B cell (primary cell): ENCODE measurements at regions not wholly inside any gene's neighbourhood (a gene's known extent, or its start where the extent isn't known, plus 50 kb on each side); places are given as distances from the start of the nearest gene placed in this dataset.
A peak's percentile ranks its signal among the peaks of the same experiment; 100 is the strongest.

Experiments
- ATAC-seq: fragments of 200-7000 bp; cut with Tn5 transposase; one replicate; pipeline ENCODE4 v1.10.0; 2021; ENCODE audit warnings: low read depth, mild to moderate bottlenecking, moderate number of reproducible peaks, moderate library complexity
- CTCF ChIA-PET: fragments of 350-600 bp; sonication (Branson Sonifier 250); formaldehyde crosslinking; loops from one replicate; lab custom pipeline; 2021; ENCODE audit warnings: antibody characterized with exemption, inconsistent platforms; lab: Charles Lee
- POLR2A ChIA-PET: fragments of 350-600 bp; sonication (Branson Sonifier 250); formaldehyde crosslinking; loops from one replicate; lab custom pipeline; 2021; ENCODE audit warnings: antibody characterized with exemption; lab: Charles Lee
- DNase-seq: peaks from one replicate; pipeline ENCODE4 v3.0.0; 2013
- H2AFZ ChIP-seq: 2 replicates; pipeline ENCODE4 v1.6.1; 2012; ENCODE audit warnings: mild to moderate bottlenecking, low read depth, low read length; ENCODE audit not compliant: insufficient read depth, poor library complexity, severe bottlenecking
- H3K27ac ChIP-seq, 2 donors: 1 replicate in 1 of 2; 2 replicates in 1 of 2; pipeline ENCODE4 v1.5.1; 2012 to 2013; ENCODE audit warnings: low read length in 2 of 2, mild to moderate bottlenecking in 2 of 2, moderate library complexity in 1 of 2
- H3K27me3 ChIP-seq, 4 experiments: fragments of 200-600 bp in 1 of 4; sonication (generic) in 1 of 4; replicated peaks in 1 of 4; 1 replicate in 2 of 4; 2 replicates in 2 of 4; pipeline versions ENCODE4 v1.6.1 to v1.7.0; 2013 to 2016; ENCODE audit warnings: low read length in 3 of 4, mild to moderate bottlenecking in 2 of 4, mixed read lengths in 1 of 4, moderate library complexity in 1 of 4; ENCODE audit not compliant: insufficient read depth in 4 of 4, control insufficient read depth in 3 of 4; ENCODE audit errors: control extremely low read depth in 1 of 4
- H3K36me3 ChIP-seq, 2 experiments: replicated peaks in 1 of 2; 1 replicate in 1 of 2; 2 replicates in 1 of 2; pipeline versions ENCODE4 v1.6.1 to v1.7.1; 2013; ENCODE audit warnings: low read length in 1 of 2; ENCODE audit not compliant: insufficient read depth in 2 of 2, control insufficient read depth in 1 of 2; ENCODE audit errors: control extremely low read depth in 1 of 2, extremely low read depth in 1 of 2
- H3K4me1 ChIP-seq, 2 donors: fragments of 200-600 bp in 1 of 2; sonication (generic) in 1 of 2; 1 replicate in 1 of 2; 2 replicates in 1 of 2; pipeline versions ENCODE4 v1.5.1 to v1.6.1; 2013 to 2017; ENCODE audit warnings: low read length in 2 of 2; ENCODE audit not compliant: control insufficient read depth in 2 of 2, insufficient read depth in 2 of 2
- H3K4me2 ChIP-seq: replicated peaks from 2 replicates; pipeline ENCODE3; 2012; ENCODE audit warnings: mild to moderate bottlenecking, low read depth, low read length; ENCODE audit not compliant: poor library complexity, severe bottlenecking
- H3K4me3 ChIP-seq, 5 experiments: fragments of 200-600 bp in 1 of 5; sonication (generic) in 1 of 5; 1 replicate in 3 of 5; 2 replicates in 2 of 5; pipeline versions ENCODE4 v1.5.1 to v1.7.0; 2011 to 2016; ENCODE audit warnings: low read length in 4 of 5, mild to moderate bottlenecking in 4 of 5, low read depth in 2 of 5, control low read depth in 1 of 5, moderate library complexity in 1 of 5; ENCODE audit not compliant: insufficient read depth in 1 of 5; ENCODE audit errors: control extremely low read depth in 1 of 5, extremely low read depth in 1 of 5
- H3K79me2 ChIP-seq: fragments of 200-600 bp; sonication (generic); one replicate; pipeline ENCODE4 v1.6.0; 2016; ENCODE audit warnings: low read length; ENCODE audit not compliant: control insufficient read depth, insufficient read depth
- H3K9ac ChIP-seq: fragments of 200-600 bp; sonication (generic); 2 replicates; pipeline ENCODE4 v1.6.1; 2017; ENCODE audit warnings: mild to moderate bottlenecking, low read length, moderate library complexity
- H3K9me3 ChIP-seq, 3 donors: one replicate each; pipeline versions ENCODE4 v1.6.1 to v1.7.1; 2013; ENCODE audit warnings: low read length in 2 of 3; ENCODE audit not compliant: control insufficient read depth in 2 of 3, insufficient read depth in 1 of 3; ENCODE audit errors: control extremely low read depth in 1 of 3
- H4K20me1 ChIP-seq: 2 replicates; pipeline ENCODE4 v1.6.0; 2012; ENCODE audit warnings: mild to moderate bottlenecking, low read length; ENCODE audit not compliant: insufficient read depth, control insufficient read depth, poor library complexity, severe bottlenecking
- H3K27ac Mint-ChIP-seq: one replicate; pipeline ENCODE4 v1.8.0; 2021; ENCODE audit warnings: mixed read lengths
- H3K27me3 Mint-ChIP-seq: one replicate; pipeline ENCODE4 v1.8.0; 2021; ENCODE audit warnings: mixed read lengths
- H3K4me1 Mint-ChIP-seq: one replicate; pipeline ENCODE4 v1.8.0; 2021; ENCODE audit warnings: mixed read lengths
- H3K4me3 Mint-ChIP-seq: one replicate; pipeline ENCODE4 v1.8.0; 2021; ENCODE audit warnings: mixed read lengths
- H3K9me3 Mint-ChIP-seq: one replicate; pipeline ENCODE4 v1.8.0; 2022; ENCODE audit warnings: mixed read lengths; ENCODE audit not compliant: insufficient read depth
- CTCF ChIP-seq: fragments of 200-600 bp; IDR thresholded peaks from one replicate; pipeline ENCODE4 v1.8.0; 2022; ENCODE audit warnings: antibody characterized with exemption, mild to moderate bottlenecking
- EZH2 ChIP-seq: IDR thresholded peaks from 2 replicates; pipeline ENCODE4 v1.6.1; 2012; ENCODE audit warnings: borderline replicate concordance, low read depth, mild to moderate bottlenecking, moderate library complexity, low read length; ENCODE audit not compliant: insufficient read depth, poor library complexity, severe bottlenecking
- WGBS: methylation state at CpG from one replicate; pipeline ENCODE4 v1.1.5; 2013; ENCODE audit warnings: missing lambda C conversion rate; ENCODE audit not compliant: insufficient coverage; 5-methylcytosine and 5-hydroxymethylcytosine counted together
- intact Hi-C: fragments of 100-400 bp; cut with micrococcal nuclease; formaldehyde crosslinking; loops from one replicate; pipeline ENCODE4 v1.10.0; 2022

GRCh38 chr1:173414136-173414535 lies 63.0 kb upstream of the PRDX6 start:
- no peaks in the 10 kb centered on the region for H4K20me1 ChIP-seq
- H3K4me2 ChIP-seq = peak overlapping the region; percentile 53
- Mint-ChIP-seq H3K4me1 (peaks cover 90% of the 10 kb centered on the region), H3K4me3 (peak overlapping the region; percentile 84), H3K27me3 (no peaks in the 10 kb centered on the region), H3K27ac (peak overlapping the region; percentile 99), H3K9me3 (no peaks in the 10 kb centered on the region)
- peak overlapping the region; percentile 18 for H3K9ac ChIP-seq
- ChIA-PET POLR2A (interaction anchor here (0.6 kb wide), 1 partner anchor 92 kb away, joined by 6 read pairs; no protein-coding TSS in a partner anchor), CTCF (interaction anchor here (1.2 to 4.7 kb wide), 8 partner anchors 16 to 696 kb away, joined by 3 to 24 read pairs (median 12); no protein-coding TSS in a partner anchor)
- H3K4me1 ChIP-seq = peaks cover 91 to 96% of the 10 kb centered on the region in 2 donors
- no peaks in the 10 kb centered on the region for H3K79me2 ChIP-seq
- DNase-seq = peak; percentile 76
- H3K27ac ChIP-seq = peak overlapping the region; percentile 81 to 97
- H3K36me3 ChIP-seq = no peaks in the 10 kb centered on the region
- no peak overlapping the region for H2AFZ ChIP-seq
- no peaks in the 10 kb centered on the region for H3K9me3 ChIP-seq
- WGBS = no CpG with 5 or more reads among the region's 3 CpGs
- no peak for TF ChIP-seq CTCF
- H3K4me3 ChIP-seq = peak overlapping the region in 2 of 5 experiments; percentile 22 to 25
- ATAC-seq = peak; percentile 61
- H3K27me3 ChIP-seq = no peaks in the 10 kb centered on the region
- intact Hi-C loops = loop anchor here (2.0 to 10.0 kb wide), 7 partner anchors 207 to 882 kb away; partner anchors contain the start of genes RABGAP1L, SUCO, TNFSF4 and ZBTB37

- Mint-ChIP-seq H3K9me3 (no peaks in the 10 kb centered on the region), H3K4me3 (peak overlapping the region; percentile 84), H3K27me3 (no peaks in the 10 kb centered on the region), H3K27ac (peak overlapping the region; percentile 99), H3K4me1 (peaks cover 88% of the 10 kb centered on the region)
- ATAC-seq (no peak), DNase-seq (no peak)
- intact Hi-C loops = loop anchor here (2.0 to 10.0 kb wide), 7 partner anchors 207 to 882 kb away; partner anchors contain the start of genes RABGAP1L, SUCO, TNFSF4 and ZBTB37
- WGBS = 93% methylated on average over 4 of the region's 5 CpGs
- peak overlapping the region; percentile 53 for H3K4me2 ChIP-seq
- no peak overlapping the region for H3K9ac ChIP-seq
- peak overlapping the region; percentile 81 to 97 for H3K27ac ChIP-seq
- no peaks in the 10 kb centered on the region for H3K9me3 ChIP-seq
- no peak overlapping the region for H2AFZ ChIP-seq
- H3K27me3 ChIP-seq = no peaks in the 10 kb centered on the region
- no peaks in the 10 kb centered on the region for H3K79me2 ChIP-seq
- TF ChIP-seq EZH2 (no peak), CTCF (no peak)
- H4K20me1 ChIP-seq = no peaks in the 10 kb centered on the region
- peaks cover 86 to 91% of the 10 kb centered on the region in 2 donors for H3K4me1 ChIP-seq
- ChIA-PET POLR2A (interaction anchor here (0.6 kb wide), 1 partner anchor 93 kb away, joined by 6 read pairs; no protein-coding TSS in a partner anchor), CTCF (interaction anchor here (0.7 to 4.7 kb wide), 9 partner anchors 15 to 696 kb away, joined by 3 to 24 read pairs (median 10); no protein-coding TSS in a partner anchor)
- no peaks in the 10 kb centered on the region for H3K36me3 ChIP-seq
- H3K4me3 ChIP-seq = no peak overlapping the region
Measured at GRCh38 chr1:173414539-173415226, 62.5 kb upstream of the PRDX6 start.
